Fibroblast of villous mesenchyme (primary cell): ENCODE measurements at regions not wholly inside any gene's neighbourhood (a gene's known extent, or its start where the extent isn't known, plus 50 kb on each side); places are given as distances from the start of the nearest gene placed in this dataset.

Experiments
- DNase-seq: peaks from one replicate; pipeline ENCODE4 v3.0.0-alpha.2; 2010; ENCODE audit warnings: low read depth
- H3K4me3 ChIP-seq: 2 replicates; pipeline ENCODE4 v1.5.1; 2011; ENCODE audit warnings: low read depth, mild to moderate bottlenecking, low read length
- CTCF ChIP-seq: IDR thresholded peaks from 2 replicates; pipeline ENCODE4 v1.5.1; 2012; ENCODE audit warnings: low read depth, mild to moderate bottlenecking, low read length; ENCODE audit not compliant: insufficient read depth

- TF ChIP-seq CTCF, result no peak
- no peak for DNase-seq
- H3K4me3 ChIP-seq, result no peak overlapping the region
Observed at GRCh38 chr10:120012131-120012400, 119.5 kb downstream of the SEC23IP start.

- TF ChIP-seq CTCF, result no peak
Observed at GRCh38 chr10:120012566-120012965, 120.0 kb downstream of the SEC23IP start.

GRCh38 chr10:120014031-120014430 lies 121.5 kb downstream of the SEC23IP start:
- TF ChIP-seq CTCF, result no peak
- DNase-seq, result no peak
- no peak overlapping the region for H3K4me3 ChIP-seq

More at GRCh38 chr10:120012566-120012965, 120.0 kb downstream of the SEC23IP start:
- H3K4me3 ChIP-seq, result no peak overlapping the region
- DNase-seq, result no peak

- no peak for DNase-seq
Observed at GRCh38 chr10:120015064-120015463, 122.5 kb downstream of the SEC23IP start.

GRCh38 chr10:120016906-120017305 lies 124.4 kb downstream of the SEC23IP start:
- no peak overlapping the region for H3K4me3 ChIP-seq
- DNase-seq, result no peak
- no peak for TF ChIP-seq CTCF

More at GRCh38 chr10:120015064-120015463, 122.5 kb downstream of the SEC23IP start:
- no peak for TF ChIP-seq CTCF
- H3K4me3 ChIP-seq, result no peak overlapping the region

GRCh38 chr10:120017733-120018417 lies 125.3 kb downstream of the SEC23IP start:
- DNase-seq, result no peak

More at GRCh38 chr10:120017733-120018417, 125.3 kb downstream of the SEC23IP start:
- no peak overlapping the region for H3K4me3 ChIP-seq
- TF ChIP-seq CTCF, result no peak
